CD4-positive, CD25-positive, alpha-beta regulatory T cell (primary cell): ENCODE measurements at regions not wholly inside any gene's neighbourhood (a gene's known extent, or its start where the extent isn't known, plus 50 kb on each side); places are given as distances from the start of the nearest gene placed in this dataset.

Source experiments
- ATAC-seq, 2 donors: fragments of 150-1000 bp; cut with Tn5 transposase; one replicate each; pipeline ENCODE4 v1.10.0; 2021; ENCODE audit warnings: low read depth in 2 of 2, moderate number of reproducible peaks in 2 of 2, moderate library complexity in 1 of 2
- DNase-seq, 3 donors: peaks; one replicate each; pipeline versions ENCODE4 v3.0.0 to v3.0.0-alpha.2; 2012 to 2022; ENCODE audit warnings: mixed read lengths in 1 of 3
- H3K27ac ChIP-seq: one replicate; pipeline ENCODE4 v1.7.0; 2013; ENCODE audit warnings: mild to moderate bottlenecking, low read length; ENCODE audit not compliant: insufficient read depth, poor library complexity, severe bottlenecking
- H3K27me3 ChIP-seq: one replicate; pipeline ENCODE4 v1.7.0; 2013; ENCODE audit warnings: low read length; ENCODE audit not compliant: control insufficient read depth, insufficient read depth
- H3K36me3 ChIP-seq: one replicate; pipeline ENCODE4 v1.7.0; 2013; ENCODE audit warnings: mild to moderate bottlenecking, low read length, moderate library complexity; ENCODE audit not compliant: control insufficient read depth, insufficient read depth
- H3K4me1 ChIP-seq: 2 replicates; pipeline ENCODE4 v1.7.0; 2013; ENCODE audit warnings: mild to moderate bottlenecking, low read length; ENCODE audit not compliant: insufficient read depth, control insufficient read depth, poor library complexity, severe bottlenecking
- H3K4me3 ChIP-seq: one replicate; pipeline ENCODE4 v1.7.0; 2013; ENCODE audit warnings: low read depth, mild to moderate bottlenecking, low read length, moderate library complexity
- H3K9me3 ChIP-seq, 2 experiments: 1 replicate in 1 of 2; 2 replicates in 1 of 2; pipeline ENCODE4 v1.7.0; 2013; ENCODE audit warnings: low read length in 2 of 2, mild to moderate bottlenecking in 1 of 2, moderate library complexity in 1 of 2; ENCODE audit not compliant: control insufficient read depth in 2 of 2
- H3K27ac Mint-ChIP-seq, 3 donors: one replicate each; pipeline ENCODE4 v1.8.0; 2020 to 2022; ENCODE audit warnings: mild to moderate bottlenecking in 3 of 3, mixed read lengths in 3 of 3, moderate library complexity in 2 of 3
- H3K27me3 Mint-ChIP-seq: one replicate; pipeline ENCODE4 v1.8.0; 2022; ENCODE audit warnings: mild to moderate bottlenecking, mixed read lengths
- H3K36me3 Mint-ChIP-seq: one replicate; pipeline ENCODE4 v1.8.0; 2020; ENCODE audit warnings: mixed read lengths
- H3K4me1 Mint-ChIP-seq, 4 donors: one replicate each; pipeline ENCODE4 v1.8.0; 2020 to 2022; ENCODE audit warnings: mixed read lengths in 4 of 4, mild to moderate bottlenecking in 1 of 4
- H3K4me3 Mint-ChIP-seq, 4 donors: one replicate each; pipeline ENCODE4 v1.8.0; 2020 to 2022; ENCODE audit warnings: mild to moderate bottlenecking in 4 of 4, mixed read lengths in 4 of 4, moderate library complexity in 3 of 4
- H3K9me3 Mint-ChIP-seq, 7 donors: one replicate each; pipeline ENCODE4 v1.8.0; 2020 to 2022; ENCODE audit warnings: mixed read lengths in 7 of 7, mild to moderate bottlenecking in 3 of 7, moderate library complexity in 2 of 7

- Mint-ChIP-seq H3K4me1 (no peaks in the 10 kb centered on the region), H3K36me3 (no peaks in the 10 kb centered on the region), H3K4me3 (no peak overlapping the region), H3K9me3 (peaks cover 0 to 4% (median 2%) of the 10 kb centered on the region in 7 donors), H3K27me3 (peaks cover 4% of the 10 kb centered on the region), H3K27ac (no peak overlapping the region)
- no peaks in the 10 kb centered on the region for H3K27me3 ChIP-seq
- no peaks in the 10 kb centered on the region for H3K4me1 ChIP-seq
- no peaks in the 10 kb centered on the region for H3K9me3 ChIP-seq
- no peaks in the 10 kb centered on the region for H3K36me3 ChIP-seq
- ATAC-seq (no peak), DNase-seq (no peak)
- H3K4me3 ChIP-seq: no peak overlapping the region
- no peak overlapping the region for H3K27ac ChIP-seq
Measured at GRCh38 chr5:6182271-6182815, 196.0 kb downstream of the MED10 start.

GRCh38 chr5:6181871-6182270 lies 196.5 kb downstream of the MED10 start:
- no peak overlapping the region for H3K27ac Mint-ChIP-seq
- ATAC-seq: no peak

GRCh38 chr5:6181147-6181729 lies 197.1 kb downstream of the MED10 start:
- no peak for DNase-seq
- Mint-ChIP-seq H3K36me3 (no peaks in the 10 kb centered on the region), H3K9me3 (peaks cover 0 to 5% (median 2%) of the 10 kb centered on the region in 7 donors), H3K27me3 (peaks cover 4% of the 10 kb centered on the region), H3K4me1 (no peaks in the 10 kb centered on the region), H3K27ac (no peak overlapping the region), H3K4me3 (no peak overlapping the region)
- Histone ChIP-seq H3K9me3 (no peaks in the 10 kb centered on the region), H3K36me3 (no peaks in the 10 kb centered on the region), H3K4me1 (no peaks in the 10 kb centered on the region), H3K27me3 (no peaks in the 10 kb centered on the region), H3K4me3 (no peak overlapping the region), H3K27ac (no peak overlapping the region)
- no peak for ATAC-seq

More at GRCh38 chr5:6181871-6182270, 196.5 kb downstream of the MED10 start:
- H3K27ac ChIP-seq: no peak overlapping the region
- Mint-ChIP-seq H3K4me1 (no peaks in the 10 kb centered on the region), H3K4me3 (no peak overlapping the region), H3K27me3 (peaks cover 4% of the 10 kb centered on the region), H3K9me3 (peaks cover 0 to 5% (median 2%) of the 10 kb centered on the region in 7 donors), H3K36me3 (no peaks in the 10 kb centered on the region)
- H3K36me3 ChIP-seq: no peaks in the 10 kb centered on the region
- H3K4me3 ChIP-seq: no peak overlapping the region
- DNase-seq: no peak
- no peaks in the 10 kb centered on the region for H3K27me3 ChIP-seq
- H3K4me1 ChIP-seq: no peaks in the 10 kb centered on the region
- H3K9me3 ChIP-seq: no peaks in the 10 kb centered on the region

GRCh38 chr5:6180231-6180872 lies 198.0 kb downstream of the MED10 start:
- Mint-ChIP-seq H3K4me1 (no peaks in the 10 kb centered on the region), H3K4me3 (no peak overlapping the region), H3K9me3 (peaks cover 0 to 5% (median 1%) of the 10 kb centered on the region in 7 donors), H3K27me3 (peaks cover 4% of the 10 kb centered on the region), H3K36me3 (no peaks in the 10 kb centered on the region), H3K27ac (no peak overlapping the region)
- no peaks in the 10 kb centered on the region for H3K4me1 ChIP-seq
- no peaks in the 10 kb centered on the region for H3K9me3 ChIP-seq
- no peak overlapping the region for H3K4me3 ChIP-seq
- ATAC-seq (no peak), DNase-seq (no peak)
- no peaks in the 10 kb centered on the region for H3K27me3 ChIP-seq
- H3K36me3 ChIP-seq: no peaks in the 10 kb centered on the region
- H3K27ac ChIP-seq: no peak overlapping the region

GRCh38 chr5:6178846-6179532 lies 199.4 kb downstream of the MED10 start:
- Mint-ChIP-seq H3K36me3 (no peaks in the 10 kb centered on the region), H3K9me3 (peaks cover 0 to 5% (median 2%) of the 10 kb centered on the region in 7 donors), H3K4me1 (no peaks in the 10 kb centered on the region), H3K27me3 (peaks cover 4% of the 10 kb centered on the region), H3K27ac (no peak overlapping the region), H3K4me3 (no peak overlapping the region)
- DNase-seq (no peak), ATAC-seq (no peak)
- H3K27me3 ChIP-seq: no peaks in the 10 kb centered on the region
- H3K9me3 ChIP-seq: no peaks in the 10 kb centered on the region
- H3K36me3 ChIP-seq: no peaks in the 10 kb centered on the region
- H3K4me3 ChIP-seq: no peak overlapping the region
- H3K27ac ChIP-seq: no peak overlapping the region
- no peaks in the 10 kb centered on the region for H3K4me1 ChIP-seq

- H3K27ac Mint-ChIP-seq: no peak overlapping the region
- Histone ChIP-seq H3K27ac (no peak overlapping the region), H3K4me1 (no peaks in the 10 kb centered on the region), H3K9me3 (no peaks in the 10 kb centered on the region), H3K4me3 (no peak overlapping the region), H3K27me3 (no peaks in the 10 kb centered on the region), H3K36me3 (no peaks in the 10 kb centered on the region)
- H3K27me3 Mint-ChIP-seq: peaks cover 4% of the 10 kb centered on the region
- no peak overlapping the region for H3K4me3 Mint-ChIP-seq
- DNase-seq (no peak), ATAC-seq (no peak)
- no peaks in the 10 kb centered on the region for H3K4me1 Mint-ChIP-seq
- H3K36me3 Mint-ChIP-seq: no peaks in the 10 kb centered on the region
- peaks cover 0 to 5% (median 2%) of the 10 kb centered on the region in 7 donors for H3K9me3 Mint-ChIP-seq
Measured at GRCh38 chr5:6177926-6178325, 200.4 kb downstream of the MED10 start.

GRCh38 chr5:6176102-6176693 lies 202.1 kb downstream of the MED10 start:
- Histone ChIP-seq H3K4me1 (no peaks in the 10 kb centered on the region), H3K9me3 (no peaks in the 10 kb centered on the region), H3K27me3 (no peaks in the 10 kb centered on the region), H3K36me3 (no peaks in the 10 kb centered on the region), H3K27ac (no peak overlapping the region), H3K4me3 (no peak overlapping the region)
- Mint-ChIP-seq H3K4me3 (no peak overlapping the region), H3K36me3 (no peaks in the 10 kb centered on the region), H3K4me1 (no peaks in the 10 kb centered on the region), H3K27ac (no peak overlapping the region), H3K9me3 (peaks cover 0 to 5% (median 2%) of the 10 kb centered on the region in 7 donors), H3K27me3 (peaks cover 4% of the 10 kb centered on the region)
- ATAC-seq (no peak), DNase-seq (no peak)
